COR-L47 (cell line): ENCODE measurements at regions not wholly inside any gene's neighbourhood (a gene's known extent, or its start where the extent isn't known, plus 50 kb on each side); places are given as distances from the start of the nearest gene placed in this dataset.
"Not testable (repeated sequence)": the region's sequence is repeated elsewhere in the genome, so short reads cannot be mapped to it uniquely, and the experiment has no call there.

Experiments
- DNase-seq: peaks from one replicate; lab custom pipeline; 2025; lab: John Stamatoyannopoulos, UW

- no peak for DNase-seq
Measured at GRCh38 chr10:89952325-89952724, 250.9 kb downstream of the KIF20B start.

GRCh38 chr10:89952751-89953150, 251.4 kb downstream of the KIF20B start:
- no peak for DNase-seq

GRCh38 chr10:89954061-89954460, 252.7 kb downstream of the KIF20B start:
- DNase-seq = no peak

DNA sequence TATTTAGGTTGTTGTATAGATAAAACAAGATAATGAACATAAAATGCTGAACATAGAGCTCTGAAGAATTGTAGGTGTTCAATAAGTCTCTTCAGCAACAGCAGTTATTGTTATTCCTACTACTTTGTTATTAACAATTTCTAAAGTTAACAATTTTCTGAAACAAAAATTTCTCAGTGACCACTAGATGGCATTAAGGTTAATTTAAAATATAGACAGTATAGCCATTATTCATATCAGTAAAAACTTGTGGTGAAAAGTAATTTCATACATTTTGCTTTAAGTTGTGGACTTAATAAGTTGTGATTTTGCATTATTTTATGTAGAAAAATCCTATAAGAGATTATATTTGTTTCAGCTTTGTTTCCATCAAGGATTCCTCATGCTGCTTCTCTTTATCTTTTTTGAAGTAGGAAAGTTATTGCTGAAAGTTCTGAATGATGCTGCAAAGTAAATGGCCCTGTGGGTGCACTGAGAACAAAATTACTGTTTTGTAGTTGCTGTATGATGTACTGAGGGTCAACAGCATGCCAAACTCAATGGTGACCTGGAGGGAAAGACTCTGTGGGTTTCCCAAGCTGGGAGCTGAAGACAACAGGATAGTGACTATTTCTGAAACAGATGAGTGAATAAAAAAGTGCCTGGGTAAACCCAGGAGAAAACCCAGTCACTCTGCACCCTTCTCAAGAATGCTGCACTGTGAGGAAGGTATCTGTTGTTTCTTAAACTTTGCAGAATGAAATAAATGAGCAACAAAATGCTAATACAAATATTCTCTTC, 253.6 kb downstream of the KIF20B start:
- DNase-seq = no peak

- no peak for DNase-seq
Measured at GRCh38 chr10:89959433-89960110, 258.2 kb downstream of the KIF20B start.

DNA sequence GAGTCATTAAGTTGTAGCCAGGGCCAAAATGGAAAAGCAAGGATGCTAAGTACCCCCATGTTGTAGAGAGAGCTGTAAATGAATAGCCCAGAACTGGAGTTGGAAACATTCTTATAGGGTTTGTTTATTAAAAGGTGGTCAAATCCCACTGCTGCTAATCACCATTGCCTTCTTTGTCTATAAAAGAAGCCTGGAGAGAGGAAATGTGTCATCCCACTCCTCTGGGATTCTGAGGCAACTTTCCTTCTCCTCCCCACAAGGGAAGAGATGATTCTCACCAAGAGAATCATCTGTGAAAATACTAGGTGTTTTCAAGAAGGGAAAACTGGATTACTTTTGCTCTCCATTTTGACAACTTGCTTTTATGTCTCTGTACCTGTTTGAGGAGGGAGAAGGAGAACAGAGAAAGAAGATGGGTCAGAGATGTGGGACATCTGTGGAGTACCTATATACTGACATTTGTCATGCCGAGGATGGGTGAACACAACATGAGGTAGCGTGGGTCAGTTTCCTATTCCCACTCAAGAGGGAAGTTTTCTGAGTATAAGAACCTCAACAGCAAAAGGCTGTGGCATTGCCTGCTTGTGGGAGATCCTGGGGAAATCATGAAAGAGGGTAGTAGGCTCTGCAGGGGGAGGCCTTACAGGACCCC, 262.2 kb downstream of the KIF20B start:
- DNase-seq = no peak

DNA sequence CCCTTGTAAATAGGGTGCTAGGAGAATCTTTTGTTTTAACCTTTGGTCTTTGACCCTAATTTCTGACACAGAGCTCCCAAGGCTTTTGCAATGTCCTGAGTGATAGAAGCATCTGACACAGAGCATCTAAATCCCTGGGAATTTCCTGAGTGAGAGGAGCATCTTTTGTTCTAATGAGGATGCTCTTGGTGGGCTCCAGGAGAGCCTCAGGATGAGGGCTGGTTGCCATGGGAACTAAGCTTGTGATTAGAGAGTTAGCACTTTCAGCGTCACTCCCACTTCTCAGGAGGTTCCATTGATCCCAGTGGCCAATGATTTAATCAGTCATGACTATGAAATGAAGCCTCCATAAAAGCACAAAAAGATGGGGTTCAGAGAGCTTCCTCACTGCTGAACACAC, 264.8 kb downstream of the KIF20B start:
- DNase-seq = no peak

- DNase-seq = no peak
Measured at GRCh38 chr10:89973326-89973725, 271.9 kb downstream of the KIF20B start.

- no peak for DNase-seq
Measured at GRCh38 chr10:89975071-89975470, 273.7 kb downstream of the KIF20B start.

DNA sequence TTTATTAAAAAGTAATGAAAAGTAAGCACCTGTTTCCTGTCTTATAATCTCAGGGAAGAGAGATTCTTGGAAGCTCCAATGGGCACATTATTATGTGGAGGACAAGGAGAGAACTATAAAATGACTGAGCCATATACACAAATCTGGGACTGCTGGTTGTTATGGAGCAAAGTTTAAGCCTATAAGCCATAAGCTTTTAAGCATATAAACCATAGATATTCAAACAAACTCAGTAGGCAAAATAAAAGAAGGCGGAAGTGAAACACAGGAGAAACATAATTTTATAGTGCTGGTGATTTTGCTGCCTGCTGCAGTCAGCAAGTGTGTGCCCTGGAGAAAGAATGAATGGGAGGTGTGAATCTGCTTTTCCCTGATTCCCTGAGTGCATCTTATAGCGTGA, 274.4 kb downstream of the KIF20B start:
- no peak for DNase-seq

GRCh38 chr10:89978081-89978480, 276.7 kb downstream of the KIF20B start:
- DNase-seq = no peak

DNA sequence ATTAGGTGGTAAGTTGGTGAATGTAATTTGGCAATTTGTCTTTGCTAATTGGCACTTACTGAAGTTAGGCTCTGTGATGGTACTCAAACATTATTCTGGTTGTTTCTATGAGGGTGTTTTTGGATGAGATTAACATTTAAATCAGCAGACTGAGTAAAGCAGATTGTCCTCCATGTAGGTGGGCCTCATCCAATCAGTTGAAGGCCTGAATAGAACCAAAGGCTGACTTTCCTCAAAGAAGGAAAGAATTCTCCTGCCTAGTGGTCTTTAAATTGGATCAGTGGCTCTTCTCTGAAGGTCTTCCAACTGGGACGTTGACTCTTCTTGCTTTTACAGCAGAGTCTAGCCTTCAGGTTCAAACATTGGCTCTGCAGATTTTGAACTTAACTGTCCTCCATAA, 278.3 kb downstream of the KIF20B start:
- no peak for DNase-seq

- DNase-seq = no peak
Measured at GRCh38 chr10:89980166-89980565, 278.8 kb downstream of the KIF20B start.

DNA sequence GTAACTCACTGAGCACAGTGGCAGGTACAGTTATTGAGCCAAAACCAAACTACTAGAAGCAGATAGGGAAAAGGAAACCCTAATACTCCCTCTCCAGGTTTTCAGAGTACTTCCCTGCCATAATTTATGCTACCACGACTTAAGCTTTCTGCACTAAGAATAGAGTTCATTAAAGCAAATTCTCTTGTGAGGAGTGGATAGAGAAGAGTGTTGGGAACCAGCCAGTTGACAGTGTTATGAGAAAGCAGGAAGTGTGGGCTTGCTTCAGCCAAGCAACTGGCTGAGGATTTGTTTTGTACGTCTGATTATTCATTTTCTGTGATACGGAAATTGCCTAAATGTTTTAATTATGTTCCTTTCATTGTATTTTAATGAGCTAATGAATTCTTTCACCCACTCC, 280.5 kb downstream of the KIF20B start:
- DNase-seq = no peak

DNA sequence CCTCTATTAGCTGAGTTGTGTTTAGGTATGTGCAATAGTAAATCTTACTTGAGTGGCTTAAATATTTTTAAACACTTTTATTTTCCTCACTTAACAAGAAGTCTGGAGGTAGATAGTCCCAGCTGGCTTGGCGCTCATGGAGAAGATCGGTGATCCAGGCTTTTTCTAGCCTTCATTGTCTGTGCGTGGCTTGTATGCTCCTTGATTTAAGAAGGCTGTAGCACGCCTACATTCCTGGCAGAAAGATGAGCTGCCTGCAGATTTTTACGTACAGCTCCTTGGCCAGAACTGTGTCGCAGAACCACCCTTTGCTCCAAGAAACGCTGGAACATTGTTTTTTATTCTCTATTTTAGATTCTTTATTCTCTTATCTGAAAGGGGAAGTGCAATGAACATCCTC, 284.1 kb downstream of the KIF20B start:
- no peak for DNase-seq

GRCh38 chr10:89988361-89988760, 287.0 kb downstream of the KIF20B start:
- not testable (repeated sequence) for DNase-seq

GRCh38 chr10:89992575-89992974, 291.2 kb downstream of the KIF20B start:
- DNase-seq = no peak

- no peak for DNase-seq
Measured at GRCh38 chr10:90007226-90007625, 305.8 kb downstream of the KIF20B start.

- DNase-seq = not testable (repeated sequence)
Measured at GRCh38 chr10:90011281-90011680, 309.9 kb downstream of the KIF20B start.

DNA sequence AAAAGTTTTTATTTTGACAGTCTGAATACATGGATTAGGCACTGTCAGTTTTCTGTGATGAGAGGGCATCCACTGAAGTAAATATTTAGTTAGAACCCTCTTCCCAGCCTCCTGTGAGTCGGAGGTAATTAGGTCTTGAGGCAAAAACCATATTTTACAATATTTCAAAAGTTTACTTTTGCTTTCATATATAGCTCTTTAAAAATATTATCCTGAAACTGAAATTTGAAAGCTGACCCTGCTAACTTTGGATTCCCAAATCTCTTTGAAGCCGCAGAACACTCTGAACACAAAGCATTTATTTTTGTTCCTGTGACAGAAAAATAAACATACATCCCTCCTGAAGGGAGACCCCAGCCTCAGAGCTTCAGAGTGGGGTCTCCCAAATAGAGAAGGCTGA, 317.4 kb downstream of the KIF20B start:
- no peak for DNase-seq

DNA sequence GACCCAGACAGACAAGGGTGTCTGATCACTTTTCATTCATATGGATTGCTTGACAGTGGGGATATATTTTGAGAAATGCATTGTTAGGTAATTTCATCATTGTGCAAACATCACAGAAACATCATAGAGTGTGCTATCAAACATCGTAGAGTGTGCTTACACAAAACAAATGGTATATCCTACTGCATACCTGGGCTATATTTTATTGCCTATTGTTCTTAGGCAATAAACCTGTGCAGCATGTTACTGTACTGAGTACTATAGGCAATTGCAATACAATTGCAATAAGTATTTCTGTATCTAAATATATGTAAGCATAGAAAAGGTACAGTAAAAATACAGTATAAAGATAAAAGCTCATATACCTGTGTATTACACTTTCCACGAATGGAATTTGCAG, 319.1 kb downstream of the KIF20B start:
- no peak for DNase-seq

- no peak for DNase-seq
Measured at GRCh38 chr10:90023950-90024349, 322.6 kb downstream of the KIF20B start.

DNA sequence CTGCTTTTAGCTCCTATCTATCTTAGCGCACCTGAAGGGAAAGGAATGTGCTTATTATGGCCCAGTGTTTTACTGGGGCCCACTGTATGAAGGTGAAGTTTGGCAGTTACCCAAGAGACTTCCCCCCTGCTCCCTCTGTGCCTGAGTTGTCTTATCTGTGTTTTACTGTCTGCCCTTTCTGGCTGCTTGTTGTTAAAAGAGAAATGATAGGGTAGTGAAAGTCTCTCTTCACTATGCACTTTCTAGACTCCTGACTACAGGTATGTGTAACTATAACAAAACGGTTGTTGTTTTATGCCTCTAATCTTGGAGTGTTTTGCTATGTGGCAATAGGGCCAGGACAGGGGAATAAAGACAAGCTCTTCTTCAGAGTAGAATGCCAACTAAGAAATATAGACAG, 326.9 kb downstream of the KIF20B start:
- no peak for DNase-seq
